ENCODE measurements at regions not wholly inside any gene's neighbourhood (a gene's known extent, or its start where the extent isn't known, plus 50 kb on each side); places are given as distances from the start of the nearest gene placed in this dataset.
A peak's percentile ranks its signal among the peaks of the same experiment; 100 is the strongest.

GRCh38 chr11:27874998-27875830 lies 175.0 kb upstream of the BDNF start:
- no peak overlapping the region for H3K27ac ChIP-seq (ENCODE audit: low read depth, low read length)

DNA sequence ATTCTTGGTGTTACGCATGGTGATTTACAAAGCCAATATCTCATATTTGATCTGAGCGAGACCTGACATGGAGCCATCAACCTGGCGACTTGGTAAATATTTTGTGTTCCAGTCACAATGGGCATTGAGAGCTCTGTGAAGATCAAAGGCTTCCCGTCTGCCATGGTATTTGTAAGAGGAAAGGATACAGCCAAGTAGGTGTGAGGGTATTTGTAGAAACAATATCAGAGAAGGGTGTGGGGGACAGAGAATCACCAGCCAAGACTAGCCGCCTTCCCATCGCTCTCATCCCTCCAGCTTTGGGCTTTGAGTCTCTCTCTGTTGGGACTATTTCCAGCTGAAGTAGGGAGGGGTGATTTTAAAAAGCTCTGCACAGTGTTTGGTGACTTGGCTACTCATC lies 173.4 kb upstream of the BDNF start:
- Histone ChIP-seq H3K4me1 (ENCODE audit: control insufficient read depth, insufficient read depth, low read length, unreplicated experiment) (no peaks in the 10 kb centered on the region), H3K79me2 (ENCODE audit: control insufficient read depth, insufficient read depth, low read length, unreplicated experiment) (no peaks in the 10 kb centered on the region), H2AFZ (ENCODE audit: low read length, unreplicated experiment) (no peak overlapping the region), H3K36me3 (ENCODE audit: insufficient read depth, low read length) (no peaks in the 10 kb centered on the region), H3K4me3 (ENCODE audit: low read depth, low read length) (no peak overlapping the region), H3K27me3 (ENCODE audit: insufficient read depth, low read length) (no peaks in the 10 kb centered on the region), H3K27ac (ENCODE audit: low read depth, low read length) (no peak overlapping the region)

More at GRCh38 chr11:27874998-27875830, 175.0 kb upstream of the BDNF start:
- no peaks in the 10 kb centered on the region for H3K79me2 ChIP-seq (ENCODE audit: control insufficient read depth, insufficient read depth, low read length, unreplicated experiment)
- no peak overlapping the region for H2AFZ ChIP-seq (ENCODE audit: low read length, unreplicated experiment)
- no peaks in the 10 kb centered on the region for H3K27me3 ChIP-seq (ENCODE audit: insufficient read depth, low read length)
- no peak overlapping the region for H3K4me3 ChIP-seq (ENCODE audit: low read depth, low read length)
- no peaks in the 10 kb centered on the region for H3K4me1 ChIP-seq (ENCODE audit: control insufficient read depth, insufficient read depth, low read length, unreplicated experiment)
- no peaks in the 10 kb centered on the region for H3K36me3 ChIP-seq (ENCODE audit: insufficient read depth, low read length)

GRCh38 chr11:27871056-27871455 lies 170.8 kb upstream of the BDNF start:
- Histone ChIP-seq H3K27me3 (ENCODE audit: insufficient read depth, low read length) (no peaks in the 10 kb centered on the region), H3K27ac (ENCODE audit: low read depth, low read length) (no peak overlapping the region), H3K4me3 (ENCODE audit: low read depth, low read length) (no peak overlapping the region), H2AFZ (ENCODE audit: low read length, unreplicated experiment) (no peak overlapping the region), H3K79me2 (ENCODE audit: control insufficient read depth, insufficient read depth, low read length, unreplicated experiment) (no peaks in the 10 kb centered on the region), H3K36me3 (ENCODE audit: insufficient read depth, low read length) (no peaks in the 10 kb centered on the region), H3K4me1 (ENCODE audit: control insufficient read depth, insufficient read depth, low read length, unreplicated experiment) (no peaks in the 10 kb centered on the region)

DNA sequence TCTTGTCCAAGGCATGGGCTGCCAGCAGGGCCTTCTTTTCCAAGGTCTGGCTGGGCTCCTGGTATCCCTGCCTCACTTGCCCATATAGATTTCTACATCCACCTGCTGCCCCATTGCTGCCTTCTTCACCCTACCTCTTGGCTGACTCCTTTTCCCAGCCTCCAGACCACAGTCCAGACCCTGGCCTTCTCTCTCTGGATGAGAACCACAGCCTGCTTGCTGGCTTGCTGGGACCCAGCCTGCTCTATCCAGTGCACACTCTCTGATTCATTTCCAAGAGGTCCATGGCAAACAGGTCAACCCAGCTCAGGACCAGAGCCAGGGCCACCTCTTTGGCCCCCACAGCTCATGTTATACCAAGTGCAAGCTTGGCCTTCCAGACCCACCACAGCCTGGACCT lies 169.4 kb upstream of the BDNF start:
- Histone ChIP-seq H3K27me3 (ENCODE audit: insufficient read depth, low read length) (no peaks in the 10 kb centered on the region), H3K4me3 (ENCODE audit: low read depth, low read length) (no peak overlapping the region), H3K79me2 (ENCODE audit: control insufficient read depth, insufficient read depth, low read length, unreplicated experiment) (no peaks in the 10 kb centered on the region), H3K4me1 (ENCODE audit: control insufficient read depth, insufficient read depth, low read length, unreplicated experiment) (no peaks in the 10 kb centered on the region), H3K36me3 (ENCODE audit: insufficient read depth, low read length) (no peaks in the 10 kb centered on the region), H3K27ac (ENCODE audit: low read depth, low read length) (no peak overlapping the region), H2AFZ (ENCODE audit: low read length, unreplicated experiment) (no peak overlapping the region)

- H2AFZ ChIP-seq (ENCODE audit: low read length, unreplicated experiment), result no peak overlapping the region
- H3K79me2 ChIP-seq (ENCODE audit: control insufficient read depth, insufficient read depth, low read length, unreplicated experiment), result no peaks in the 10 kb centered on the region
- H3K27ac ChIP-seq (ENCODE audit: low read depth, low read length), result no peak overlapping the region
- no peaks in the 10 kb centered on the region for H3K36me3 ChIP-seq (ENCODE audit: insufficient read depth, low read length)
- H3K27me3 ChIP-seq (ENCODE audit: insufficient read depth, low read length), result no peaks in the 10 kb centered on the region
- H3K4me3 ChIP-seq (ENCODE audit: low read depth, low read length), result no peak overlapping the region
- H3K4me1 ChIP-seq (ENCODE audit: control insufficient read depth, insufficient read depth, low read length, unreplicated experiment), result no peaks in the 10 kb centered on the region
Observed at GRCh38 chr11:27868709-27869108, 168.5 kb upstream of the BDNF start.

GRCh38 chr11:27868226-27868625 lies 168.0 kb upstream of the BDNF start:
- H2AFZ ChIP-seq (ENCODE audit: low read length, unreplicated experiment), result no peak overlapping the region
- no peaks in the 10 kb centered on the region for H3K79me2 ChIP-seq (ENCODE audit: control insufficient read depth, insufficient read depth, low read length, unreplicated experiment)
- H3K27me3 ChIP-seq (ENCODE audit: insufficient read depth, low read length), result no peaks in the 10 kb centered on the region
- no peaks in the 10 kb centered on the region for H3K36me3 ChIP-seq (ENCODE audit: insufficient read depth, low read length)
- H3K27ac ChIP-seq (ENCODE audit: low read depth, low read length), result no peak overlapping the region
- H3K4me1 ChIP-seq (ENCODE audit: control insufficient read depth, insufficient read depth, low read length, unreplicated experiment), result no peaks in the 10 kb centered on the region
- no peak overlapping the region for H3K4me3 ChIP-seq (ENCODE audit: low read depth, low read length)

DNA sequence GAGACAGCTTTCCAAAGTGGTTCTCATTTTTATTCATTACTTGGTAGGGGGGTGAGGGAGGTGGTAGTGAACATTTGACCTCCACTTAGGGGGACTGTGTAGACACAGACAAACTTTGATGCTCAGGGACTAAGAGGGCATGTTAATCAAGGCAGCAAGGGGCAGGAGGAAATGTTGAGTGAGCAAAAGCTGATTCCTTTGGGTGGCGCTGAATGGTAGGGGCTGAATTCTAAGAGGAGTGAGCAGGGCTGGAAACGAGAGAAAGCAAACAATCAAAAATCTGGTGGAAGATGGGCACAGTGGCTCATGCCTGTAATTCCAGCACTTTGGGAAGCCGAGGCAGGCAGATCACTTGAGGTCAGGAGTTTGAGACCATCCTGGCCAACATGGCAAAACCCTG lies 164.8 kb upstream of the BDNF start:
- Histone ChIP-seq H3K27ac (ENCODE audit: low read depth, low read length) (no peak overlapping the region), H3K4me3 (ENCODE audit: low read depth, low read length) (no peak overlapping the region), H3K4me1 (ENCODE audit: control insufficient read depth, insufficient read depth, low read length, unreplicated experiment) (peaks cover 16% of the 10 kb centered on the region), H3K79me2 (ENCODE audit: control insufficient read depth, insufficient read depth, low read length, unreplicated experiment) (no peaks in the 10 kb centered on the region), H2AFZ (ENCODE audit: low read length, unreplicated experiment) (no peak overlapping the region), H3K27me3 (ENCODE audit: insufficient read depth, low read length) (no peaks in the 10 kb centered on the region), H3K36me3 (ENCODE audit: insufficient read depth, low read length) (no peaks in the 10 kb centered on the region)

DNA sequence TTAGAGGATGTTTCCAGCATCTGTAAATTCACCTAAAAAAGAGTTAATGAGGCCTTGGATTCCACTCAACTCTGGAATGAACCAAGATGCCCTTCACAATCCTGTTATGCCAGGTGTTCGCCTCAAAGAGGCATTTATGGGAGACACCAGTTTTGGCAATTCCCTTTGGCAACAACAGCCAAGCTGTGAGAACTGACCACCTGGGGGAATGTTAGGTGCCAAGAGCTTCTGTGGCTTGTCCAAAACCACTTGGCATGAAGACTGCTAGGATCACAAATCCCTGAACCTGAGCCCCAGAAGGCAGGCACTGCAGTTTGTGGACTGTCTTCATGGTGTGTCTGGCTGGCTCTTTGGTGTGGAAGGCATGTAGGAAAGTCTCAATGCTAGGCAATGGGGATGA lies 164.4 kb upstream of the BDNF start:
- H3K4me3 ChIP-seq (ENCODE audit: low read depth, low read length), result no peak overlapping the region
- no peaks in the 10 kb centered on the region for H3K79me2 ChIP-seq (ENCODE audit: control insufficient read depth, insufficient read depth, low read length, unreplicated experiment)
- peaks cover 16% of the 10 kb centered on the region for H3K4me1 ChIP-seq (ENCODE audit: control insufficient read depth, insufficient read depth, low read length, unreplicated experiment)
- H3K27me3 ChIP-seq (ENCODE audit: insufficient read depth, low read length), result no peaks in the 10 kb centered on the region
- H2AFZ ChIP-seq (ENCODE audit: low read length, unreplicated experiment), result no peak overlapping the region
- H3K36me3 ChIP-seq (ENCODE audit: insufficient read depth, low read length), result no peaks in the 10 kb centered on the region
- H3K27ac ChIP-seq (ENCODE audit: low read depth, low read length), result no peak overlapping the region

- Histone ChIP-seq H2AFZ (ENCODE audit: low read length, unreplicated experiment) (no peak overlapping the region), H3K4me3 (ENCODE audit: low read depth, low read length) (no peak overlapping the region), H3K79me2 (ENCODE audit: control insufficient read depth, insufficient read depth, low read length, unreplicated experiment) (no peaks in the 10 kb centered on the region), H3K27me3 (ENCODE audit: insufficient read depth, low read length) (no peaks in the 10 kb centered on the region), H3K36me3 (ENCODE audit: insufficient read depth, low read length) (no peaks in the 10 kb centered on the region), H3K4me1 (ENCODE audit: control insufficient read depth, insufficient read depth, low read length, unreplicated experiment) (peaks cover 16% of the 10 kb centered on the region), H3K27ac (ENCODE audit: low read depth, low read length) (no peak overlapping the region)
Observed at GRCh38 chr11:27864091-27864491, 163.8 kb upstream of the BDNF start.

DNA sequence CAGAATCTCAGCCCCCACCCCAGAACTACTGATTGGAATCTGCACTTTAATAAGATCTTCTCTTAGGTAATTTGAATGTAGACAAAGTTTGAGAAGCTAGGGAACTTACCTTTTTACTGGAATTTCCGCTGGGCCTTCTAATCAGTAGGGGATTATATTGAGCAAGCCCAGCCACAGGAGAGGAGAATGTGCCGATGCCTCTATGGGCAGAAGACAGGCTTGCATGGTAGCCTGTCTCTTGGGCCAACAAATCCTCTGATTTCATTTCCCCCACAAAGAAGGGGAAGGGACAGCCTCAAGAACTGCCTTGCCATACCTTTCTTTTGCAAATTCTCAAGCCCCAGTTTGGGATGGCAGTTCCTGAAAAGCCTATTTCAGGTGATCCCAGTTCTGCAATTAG lies 163.4 kb upstream of the BDNF start:
- Histone ChIP-seq H3K79me2 (ENCODE audit: control insufficient read depth, insufficient read depth, low read length, unreplicated experiment) (no peaks in the 10 kb centered on the region), H3K4me3 (ENCODE audit: low read depth, low read length) (no peak overlapping the region), H3K4me1 (ENCODE audit: control insufficient read depth, insufficient read depth, low read length, unreplicated experiment) (peaks cover 16% of the 10 kb centered on the region), H2AFZ (ENCODE audit: low read length, unreplicated experiment) (no peak overlapping the region), H3K27me3 (ENCODE audit: insufficient read depth, low read length) (no peaks in the 10 kb centered on the region), H3K27ac (ENCODE audit: low read depth, low read length) (no peak overlapping the region), H3K36me3 (ENCODE audit: insufficient read depth, low read length) (no peaks in the 10 kb centered on the region)

DNA sequence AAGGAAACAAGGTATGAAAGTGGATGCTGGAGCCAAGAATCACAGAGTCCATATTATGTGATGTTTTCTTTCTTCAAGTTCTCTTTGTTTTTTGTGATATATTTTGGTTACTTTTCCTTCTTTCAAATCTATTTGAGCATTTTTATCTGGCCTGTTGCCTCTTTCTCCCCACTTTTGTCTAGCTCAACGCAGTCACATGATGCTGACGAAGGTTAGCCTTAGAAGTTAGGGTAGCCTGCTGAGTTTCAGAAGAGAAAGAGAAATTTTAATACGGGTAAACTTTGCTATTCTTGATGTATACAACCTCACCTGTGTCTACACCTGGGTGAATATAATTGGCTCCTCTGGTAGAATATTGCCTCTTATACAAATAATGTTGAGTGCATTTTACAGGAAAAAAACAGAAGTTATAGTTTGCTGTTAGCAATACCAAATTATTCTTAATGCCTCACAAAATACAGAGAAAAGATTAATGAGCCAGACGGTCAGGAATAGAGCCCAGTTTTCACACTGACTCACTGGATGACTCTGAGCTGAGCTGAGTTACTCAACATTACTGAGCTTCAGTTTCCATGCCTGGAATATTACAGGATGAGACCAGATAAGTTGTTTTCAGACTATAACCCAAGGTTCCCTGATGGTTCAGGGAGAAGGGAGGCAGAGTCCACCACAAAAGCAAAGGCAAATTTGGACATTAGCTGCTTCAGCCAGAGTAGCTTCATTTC lies 161.6 kb upstream of the BDNF start:
- H2AFZ ChIP-seq (ENCODE audit: low read length, unreplicated experiment), result peak overlapping the region; percentile 48
- peaks cover 16% of the 10 kb centered on the region for H3K4me1 ChIP-seq (ENCODE audit: control insufficient read depth, insufficient read depth, low read length, unreplicated experiment)
- peak overlapping the region; percentile 52; the same call in 1 of the 2 replicates for H3K27ac ChIP-seq (ENCODE audit: low read depth, low read length)
- no peaks in the 10 kb centered on the region for H3K27me3 ChIP-seq (ENCODE audit: insufficient read depth, low read length)
- H3K36me3 ChIP-seq (ENCODE audit: insufficient read depth, low read length), result no peaks in the 10 kb centered on the region
- H3K4me3 ChIP-seq (ENCODE audit: low read depth, low read length), result no peak overlapping the region
- no peaks in the 10 kb centered on the region for H3K79me2 ChIP-seq (ENCODE audit: control insufficient read depth, insufficient read depth, low read length, unreplicated experiment)

All from ACC112 (cell line).